ENCODE measurements at regions not wholly inside any gene's neighbourhood (a gene's known extent, or its start where the extent isn't known, plus 50 kb on each side); places are given as distances from the start of the nearest gene placed in this dataset.
"Not testable (repeated sequence)": the region's sequence is repeated elsewhere in the genome, so short reads cannot be mapped to it uniquely, and the experiment has no call there.

DNA sequence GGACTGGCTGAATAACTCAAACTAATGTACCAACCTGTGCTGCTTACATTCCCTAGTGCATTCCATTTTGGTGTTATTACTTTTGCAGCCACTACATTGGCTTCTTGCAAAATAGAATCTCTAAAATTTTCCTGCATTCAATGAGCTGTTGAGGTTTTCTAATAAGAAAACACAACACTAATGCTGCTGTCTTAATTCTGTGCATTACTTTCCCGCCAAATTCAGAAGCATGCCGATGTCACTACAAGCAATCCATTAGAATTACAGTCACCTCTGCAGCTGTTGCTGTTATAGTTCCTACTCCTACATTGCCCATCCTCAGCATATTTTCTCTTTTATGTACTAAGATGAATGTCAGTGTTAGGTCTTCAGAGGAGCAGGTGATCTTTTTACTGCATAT, 359.5 kb downstream of the HACE1 start:
- no peak for DNase-seq (ENCODE audit: low spot score)

DNA sequence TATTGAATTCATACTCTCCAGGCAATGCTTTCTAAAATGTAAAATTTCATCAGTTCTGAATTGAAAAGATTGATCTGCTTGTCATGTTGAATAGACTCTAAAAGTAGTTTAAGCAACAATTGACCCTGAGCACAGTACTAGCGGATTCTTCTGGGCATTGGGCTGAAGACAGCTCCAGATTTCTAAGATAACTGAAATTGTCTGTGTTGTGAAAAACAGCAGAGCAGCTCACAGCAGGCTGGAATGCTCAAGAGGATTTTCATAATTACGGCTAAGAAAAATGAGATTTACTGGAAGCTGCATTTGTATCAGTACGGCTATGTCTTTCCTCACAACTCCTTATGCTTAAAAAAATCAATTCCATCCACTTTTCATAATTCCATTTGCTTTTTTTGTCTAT, 373.7 kb downstream of the HACE1 start:
- no peak for DNase-seq (ENCODE audit: low spot score)

DNA sequence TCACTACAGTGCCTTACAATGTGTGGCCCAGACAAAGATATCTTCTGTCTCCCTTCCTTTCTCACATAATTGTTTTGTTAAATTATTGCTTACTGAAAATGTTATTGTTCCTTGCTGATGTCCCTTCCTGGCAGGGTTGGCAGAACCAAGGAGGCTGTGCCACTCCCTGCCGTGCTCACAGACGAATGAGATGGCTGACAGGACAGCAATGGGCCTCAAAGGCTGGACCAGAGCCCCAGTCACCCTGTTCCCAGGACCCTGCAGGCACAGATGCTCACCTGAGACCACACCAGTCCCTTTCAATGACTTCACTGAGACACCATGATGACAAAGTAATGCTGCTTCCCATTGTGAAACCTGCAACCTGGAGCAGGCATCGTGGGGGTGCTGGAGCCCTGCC, 375.1 kb downstream of the HACE1 start:
- DNase-seq (ENCODE audit: low spot score), result no peak

DNA sequence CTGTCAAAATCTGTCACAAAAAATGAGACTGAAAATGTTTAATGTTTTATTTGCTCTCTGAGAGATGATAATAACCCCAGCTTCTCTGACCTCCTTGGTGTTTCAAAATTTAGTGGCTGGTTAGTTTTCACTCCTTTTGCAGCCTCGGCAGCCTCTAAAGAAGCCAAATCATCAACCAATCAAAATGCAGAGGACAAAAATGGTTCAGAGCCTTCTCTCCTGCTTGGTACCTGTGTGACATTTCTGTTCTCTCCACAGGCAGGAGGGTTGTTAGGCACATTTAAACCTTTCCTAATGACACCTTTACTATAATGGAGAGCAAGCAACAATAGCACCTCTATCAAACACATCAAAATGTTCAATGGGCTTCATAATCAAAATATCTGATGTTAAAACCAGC, 375.5 kb downstream of the HACE1 start:
- DNase-seq (ENCODE audit: low spot score), result no peak

DNA sequence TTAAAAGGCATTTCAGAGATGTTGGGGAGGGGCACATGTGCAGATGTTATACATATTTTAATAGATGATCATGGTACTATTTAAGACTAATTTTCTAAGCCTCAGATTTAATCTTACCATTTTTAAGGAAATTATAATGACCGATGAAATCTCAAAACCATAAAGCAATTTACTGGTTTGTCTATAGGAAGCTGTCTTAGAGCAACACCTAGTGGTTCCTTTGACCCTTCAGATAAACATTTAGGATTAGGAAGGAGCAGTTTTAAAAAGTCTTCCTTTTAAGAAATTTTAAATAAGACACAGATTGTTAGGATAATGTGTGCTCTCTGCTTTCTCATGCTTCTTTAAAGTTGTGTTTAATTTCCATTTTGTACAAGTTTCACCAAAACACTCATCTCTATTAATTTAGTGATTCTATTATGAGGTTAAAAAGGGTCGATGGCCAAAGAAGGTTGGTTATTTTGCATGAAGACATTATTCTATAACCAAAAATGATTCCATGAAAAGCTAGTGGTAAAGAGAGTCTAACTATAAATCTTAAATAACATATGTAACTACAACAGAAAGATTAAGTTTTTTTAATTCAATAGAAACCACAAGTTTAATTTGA, 376.4 kb downstream of the HACE1 start:
- DNase-seq (ENCODE audit: low spot score), result no peak

DNA sequence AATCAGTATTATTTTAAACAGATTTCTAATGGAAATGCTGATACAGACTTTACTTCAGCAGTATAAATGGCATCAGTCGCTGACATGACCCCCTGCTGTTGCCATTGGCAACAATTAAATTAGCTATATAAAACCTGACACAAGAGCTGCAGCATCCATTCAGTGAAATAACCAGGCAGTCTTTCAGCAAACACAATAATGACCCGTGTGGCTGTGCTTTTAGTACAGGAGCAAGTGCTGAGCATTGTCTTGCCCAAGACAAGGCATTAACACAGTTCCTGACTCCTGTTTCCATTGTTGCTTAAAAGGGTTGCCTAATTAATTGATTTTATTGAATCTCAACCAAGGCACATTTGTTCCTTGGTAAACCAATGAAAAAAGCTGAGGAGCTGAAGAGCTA, 382.1 kb downstream of the HACE1 start:
- no peak for DNase-seq (ENCODE audit: low spot score)

DNA sequence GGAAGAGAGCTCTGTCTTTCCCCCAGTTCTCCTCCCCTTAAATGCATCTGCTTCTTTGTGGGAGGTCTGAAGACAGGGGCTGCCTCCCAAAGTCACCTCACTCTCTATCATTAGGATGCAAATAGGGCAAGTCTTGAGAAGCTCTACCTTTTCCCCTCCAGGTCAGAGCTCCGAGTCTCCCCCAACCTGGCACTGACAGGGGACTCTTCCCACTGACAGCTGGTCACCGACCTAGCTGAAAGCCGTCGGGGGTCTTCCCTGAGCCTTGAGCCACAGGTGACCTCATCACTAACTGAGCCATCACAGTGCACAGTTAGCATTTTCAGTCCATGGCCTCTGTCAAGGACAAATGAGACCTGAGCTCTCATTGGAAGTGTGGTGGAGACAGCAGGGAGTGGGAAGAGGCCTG, 386.7 kb downstream of the HACE1 start:
- no peak for DNase-seq (ENCODE audit: low spot score)

DNA sequence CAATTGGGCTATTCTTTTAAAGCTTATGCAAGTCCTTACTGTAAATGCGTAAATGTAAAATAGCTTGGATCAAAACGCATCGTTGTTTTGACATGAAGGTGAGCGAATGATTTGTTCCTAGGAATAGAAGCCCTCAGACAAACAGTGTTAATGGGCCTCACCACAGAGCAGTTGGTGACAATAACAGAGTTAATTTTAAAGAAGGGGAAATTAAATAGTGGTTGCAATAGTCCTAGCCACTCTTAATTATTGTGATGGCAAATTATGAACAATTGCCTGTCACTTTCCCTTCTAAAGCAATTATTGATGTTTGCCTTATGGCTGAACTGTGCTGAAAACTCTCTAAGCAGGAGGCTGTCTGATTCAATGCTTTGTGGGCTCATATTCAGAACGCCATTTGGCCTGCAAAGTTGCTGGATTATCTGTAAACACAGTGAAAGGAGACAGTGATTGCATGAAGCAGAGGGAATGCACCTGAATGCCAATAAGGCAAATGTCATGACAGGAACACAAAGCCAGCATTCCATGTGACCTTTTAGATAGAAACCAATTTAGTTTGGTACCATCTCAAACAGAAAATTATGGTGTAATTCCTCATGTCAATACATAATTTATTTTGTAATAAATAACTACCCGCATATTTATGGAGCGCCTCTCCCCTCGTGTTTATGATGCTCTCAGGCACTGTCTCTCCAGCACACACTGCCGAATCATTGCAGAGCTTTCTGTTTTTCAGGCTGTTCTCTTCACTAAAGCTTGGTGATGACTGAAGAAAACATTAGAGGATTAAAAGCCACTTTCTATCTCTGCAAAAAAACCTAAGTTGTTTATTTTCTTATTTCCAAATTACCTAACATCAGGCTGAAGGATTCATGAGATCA, 387.5 kb downstream of the HACE1 start:
- DNase-seq (ENCODE audit: low spot score), result no peak

DNA sequence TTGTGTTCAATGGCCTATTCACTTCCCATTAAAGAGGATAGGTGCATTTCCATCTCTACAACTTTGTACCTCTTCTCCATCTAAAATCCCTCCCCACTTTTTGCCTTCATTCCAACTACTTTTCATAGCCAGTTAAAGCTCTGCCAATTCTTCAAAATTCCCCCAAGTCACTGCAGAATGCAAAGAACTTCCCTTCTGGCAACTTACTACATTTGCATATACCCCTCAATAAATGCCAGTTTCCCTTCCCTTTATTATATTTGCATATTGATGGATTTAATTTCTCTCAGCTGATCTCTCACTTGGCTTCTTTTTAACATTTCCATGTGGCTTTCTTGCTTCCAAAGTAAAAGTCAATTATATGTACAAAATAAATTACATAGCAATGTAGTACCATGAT, 393.4 kb downstream of the HACE1 start:
- DNase-seq (ENCODE audit: low spot score), result no peak

DNA sequence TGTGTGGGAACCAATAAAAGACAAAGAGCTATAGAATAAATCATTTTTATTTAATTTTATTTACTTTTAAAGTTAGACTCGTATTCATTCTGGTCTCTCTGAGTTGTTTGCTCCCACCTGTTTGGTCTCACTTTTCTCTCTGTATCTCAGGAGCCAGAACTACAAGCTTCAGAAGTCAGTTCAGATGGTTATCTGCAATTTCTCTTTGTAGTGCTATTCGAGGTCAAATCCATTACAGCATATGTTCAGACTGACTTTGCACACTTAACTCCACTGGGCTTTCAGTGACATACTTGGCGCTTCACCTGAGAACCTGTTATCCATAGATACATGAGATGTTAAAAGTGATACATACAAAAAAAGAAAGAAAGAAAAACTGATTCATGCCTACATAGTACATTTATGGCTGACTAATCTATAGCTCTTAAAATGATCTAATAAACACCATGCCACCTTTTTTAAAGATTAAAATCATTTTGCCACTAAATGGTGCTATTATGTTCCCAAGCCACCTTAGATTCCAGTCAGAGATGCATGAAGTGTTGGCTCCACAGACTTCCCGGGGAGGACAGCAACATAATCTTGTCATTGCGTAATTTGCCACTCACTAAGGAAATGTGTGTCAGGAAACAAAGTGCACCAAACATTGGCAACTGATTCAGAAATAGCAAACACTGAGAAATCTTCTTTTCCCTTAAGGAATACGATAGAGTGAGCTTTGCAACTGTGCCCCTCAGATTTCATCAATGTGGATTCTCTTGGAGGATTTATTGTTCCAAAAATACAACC, 396.7 kb downstream of the HACE1 start:
- DNase-seq (ENCODE audit: low spot score), result no peak

DNA sequence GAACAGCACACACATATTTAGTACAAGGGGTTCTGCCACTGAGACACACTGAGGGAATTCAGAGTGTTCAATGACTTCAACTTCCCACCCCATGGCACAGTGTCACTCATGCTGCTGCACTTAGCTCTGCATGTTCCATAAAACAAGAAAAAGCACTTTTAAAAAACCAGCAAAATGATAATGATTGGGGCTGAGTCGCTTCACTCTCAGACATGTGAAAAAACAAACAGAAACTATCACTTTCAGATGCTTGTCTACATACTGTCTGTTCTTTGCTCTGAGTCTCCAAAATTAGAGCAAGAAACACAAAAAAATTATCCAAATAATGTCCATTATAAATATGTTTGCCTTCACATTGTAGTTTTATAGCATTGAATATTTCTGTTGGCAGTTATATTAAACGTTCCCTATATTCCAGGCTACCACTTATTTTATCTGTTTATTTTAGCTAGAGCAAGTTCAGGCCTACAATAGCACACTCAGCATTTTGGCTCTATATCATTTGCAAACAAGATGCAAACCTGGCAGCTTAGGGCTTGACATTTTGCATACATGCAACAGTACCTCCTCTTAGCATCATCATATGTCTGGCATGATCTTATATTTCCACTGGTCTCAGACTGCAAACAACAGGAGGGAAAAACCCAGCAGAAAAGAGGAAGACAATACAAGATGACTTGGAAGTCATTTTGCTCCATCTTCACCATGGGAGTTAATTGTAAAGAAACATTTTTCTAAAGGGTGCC, 398.8 kb downstream of the HACE1 start:
- DNase-seq (ENCODE audit: low spot score), result no peak

DNA sequence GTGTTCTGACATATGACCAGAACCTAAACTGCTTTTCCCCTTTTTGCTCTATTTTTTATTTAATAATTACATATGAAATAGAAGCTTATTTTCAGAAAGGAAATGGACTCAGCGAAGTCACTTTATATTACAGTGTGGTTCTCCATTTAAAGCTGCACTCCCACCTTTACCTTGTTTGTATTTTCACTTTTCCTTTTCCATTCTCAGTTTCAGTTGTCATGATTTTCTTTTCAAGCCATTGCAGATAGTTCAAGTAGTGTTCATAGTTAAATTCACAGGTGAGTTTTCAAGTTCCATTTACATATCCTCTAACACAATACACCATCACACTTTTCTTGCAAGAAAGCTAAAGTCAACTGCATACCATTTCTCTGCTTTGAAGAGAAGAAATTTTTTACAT, 400.2 kb downstream of the HACE1 start:
- no peak for DNase-seq (ENCODE audit: low spot score)

DNA sequence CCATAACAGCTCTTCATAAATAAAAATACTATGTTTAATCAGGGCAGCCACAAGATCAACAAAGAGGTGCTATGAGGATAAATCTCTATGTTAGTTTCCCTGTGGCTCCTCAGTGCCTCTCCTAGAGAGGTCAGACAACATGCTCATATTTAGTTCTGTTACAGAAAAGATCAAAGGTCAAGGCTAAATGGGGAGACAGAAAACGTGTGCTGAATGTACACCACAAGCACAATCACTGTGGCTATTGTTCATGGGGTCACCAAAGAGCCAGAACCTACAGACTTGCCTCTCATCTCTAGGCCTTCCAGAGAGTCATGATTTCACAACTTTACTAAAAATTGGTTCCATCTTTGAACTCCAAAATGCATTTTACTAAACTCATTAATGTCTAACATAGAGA, 409.8 kb downstream of the HACE1 start:
- no peak for DNase-seq (ENCODE audit: low spot score)

DNA sequence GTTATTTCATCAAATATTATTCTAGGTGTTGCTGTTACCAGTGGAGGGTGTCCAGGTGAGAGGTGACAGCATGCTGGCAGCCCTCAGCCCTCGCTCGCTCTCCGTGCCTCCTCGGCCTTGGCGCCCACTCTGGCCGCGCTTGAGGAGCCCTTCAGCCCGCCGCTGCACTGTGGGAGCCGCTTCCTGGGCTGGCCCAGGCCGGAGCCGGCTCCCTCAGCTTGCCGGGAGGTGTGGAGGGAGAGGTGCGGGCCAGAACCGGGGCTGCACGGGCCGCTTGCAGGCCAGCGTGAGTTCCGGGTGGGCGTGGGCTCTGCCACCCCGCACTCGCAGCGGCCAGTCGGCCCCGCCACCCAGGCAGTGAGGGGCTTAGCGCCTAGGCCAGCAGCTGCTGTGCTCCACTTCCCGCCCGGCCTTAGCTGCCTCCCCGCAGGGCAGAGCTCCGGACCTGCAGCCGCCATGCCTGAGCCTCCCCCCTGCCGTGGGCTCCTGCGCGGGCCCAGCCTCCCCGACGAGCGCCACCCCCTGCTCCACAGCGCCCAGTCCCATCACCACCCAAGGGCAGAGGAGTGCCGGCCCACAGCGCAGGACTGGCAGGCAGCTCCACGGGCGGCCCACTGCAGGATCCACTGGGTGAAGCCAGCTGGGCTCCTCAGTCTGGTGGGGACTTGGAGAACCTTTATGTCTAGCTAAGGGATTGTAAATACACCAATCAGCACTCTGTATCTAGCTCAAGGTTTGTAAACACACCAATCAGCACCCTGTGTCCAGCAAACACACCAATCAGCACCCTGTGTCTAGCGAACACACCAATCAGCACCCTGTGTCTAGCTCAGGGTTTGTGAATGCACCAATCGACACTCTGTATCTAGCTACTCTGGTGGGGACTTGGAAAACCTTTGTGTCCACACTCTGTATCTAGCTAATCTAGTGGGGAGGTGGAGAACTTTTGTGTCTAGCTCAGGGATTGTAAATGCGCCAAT, 413.3 kb downstream of the HACE1 start:
- DNase-seq (ENCODE audit: low spot score), result not testable (repeated sequence)

DNA sequence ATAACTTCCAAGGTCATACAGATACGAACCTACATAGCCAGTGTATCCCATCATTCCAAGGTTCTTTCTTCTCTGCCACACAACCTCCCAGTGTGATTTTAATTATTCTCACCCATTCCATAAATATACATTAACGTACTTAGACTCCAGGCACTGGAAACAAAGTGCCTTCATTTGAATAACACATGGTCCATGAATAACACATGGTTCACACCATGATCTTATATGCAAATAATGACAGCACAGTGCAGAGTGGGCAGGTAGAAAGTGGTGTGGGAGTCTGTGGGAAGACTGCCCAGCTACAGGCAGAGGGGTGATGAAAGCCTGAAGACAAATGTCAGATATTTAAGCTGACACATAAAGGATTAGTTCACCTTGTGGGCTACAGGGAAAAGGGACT, 425.2 kb downstream of the HACE1 start:
- no peak for DNase-seq (ENCODE audit: low spot score)

DNA sequence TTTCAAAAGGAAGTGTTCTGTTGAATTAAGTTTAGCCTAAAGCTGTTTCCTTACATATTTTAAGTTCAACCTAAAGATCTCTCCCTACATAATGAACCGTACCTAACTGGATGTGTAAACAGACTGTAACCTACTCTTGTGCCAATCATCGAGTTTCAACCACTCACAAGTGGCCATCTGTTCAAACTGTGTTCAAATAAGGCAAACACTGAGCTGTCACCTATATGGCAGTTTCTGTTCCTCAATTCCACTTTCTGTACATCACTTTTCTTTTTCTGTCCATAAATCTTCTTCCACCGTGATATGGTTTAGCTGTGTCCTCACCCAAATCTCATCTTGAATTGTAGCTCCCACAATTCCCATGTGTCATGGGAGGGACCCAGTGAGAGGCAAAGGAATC, 428.6 kb downstream of the HACE1 start:
- no peak for DNase-seq (ENCODE audit: low spot score)

DNA sequence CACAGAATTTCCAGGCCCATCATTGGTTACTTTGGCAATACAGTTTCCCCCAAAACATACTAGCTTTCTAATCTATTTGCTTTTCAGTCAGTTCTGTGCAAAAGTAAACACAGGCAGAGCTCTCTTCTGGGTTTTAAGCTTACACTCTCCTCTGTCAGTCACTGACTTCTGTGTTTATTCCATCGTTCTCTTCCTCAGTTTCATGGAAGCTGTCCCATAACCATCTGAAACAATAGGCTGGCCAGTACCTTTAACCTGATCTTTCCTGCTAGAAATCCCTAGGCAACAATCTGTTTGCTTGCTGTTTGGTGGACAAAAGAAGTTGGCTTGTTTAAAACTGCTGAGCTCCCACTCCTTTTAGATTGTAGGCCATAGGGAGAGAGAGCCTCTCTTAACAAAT, 431.5 kb downstream of the HACE1 start:
- no peak for DNase-seq (ENCODE audit: low spot score)

DNA sequence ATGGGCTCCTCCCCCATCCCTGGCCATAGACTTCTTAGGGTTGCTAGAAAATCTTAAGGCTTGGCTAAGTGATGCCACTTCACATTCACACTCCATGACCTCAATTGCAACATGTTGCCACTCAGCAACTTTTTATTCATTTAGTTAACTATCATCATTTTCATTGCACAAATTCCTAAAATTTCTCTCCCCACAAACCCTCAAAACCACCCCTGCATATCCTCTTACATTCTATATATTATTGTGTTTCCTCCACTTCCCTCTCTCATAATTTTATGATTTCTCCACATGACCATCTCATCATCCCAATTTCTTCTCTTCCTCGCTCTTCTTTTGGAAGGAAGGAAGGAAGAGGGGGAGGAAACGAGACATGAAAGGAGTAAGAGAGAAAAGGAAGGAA, 436.0 kb downstream of the HACE1 start:
- DNase-seq (ENCODE audit: low spot score), result no peak

DNA sequence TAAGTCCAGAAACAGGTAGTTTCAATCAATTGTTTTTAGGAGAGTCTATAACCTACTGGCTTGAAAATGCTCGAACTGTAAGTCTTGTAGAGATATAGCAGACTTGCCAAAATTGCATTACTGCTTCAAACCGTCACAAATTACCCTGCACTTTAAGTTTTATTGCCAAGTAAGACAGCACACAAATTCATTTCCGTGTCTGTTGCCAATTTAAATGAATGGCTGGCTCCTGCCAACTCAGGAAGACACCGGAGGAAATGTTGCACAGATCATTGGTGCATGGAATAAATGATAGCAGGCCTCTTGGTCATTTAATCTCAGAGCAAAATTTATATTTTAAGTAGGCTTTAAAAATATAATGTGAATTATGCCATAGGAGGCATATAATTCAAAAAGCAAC, 438.1 kb downstream of the HACE1 start:
- no peak for DNase-seq (ENCODE audit: low spot score)

DNA sequence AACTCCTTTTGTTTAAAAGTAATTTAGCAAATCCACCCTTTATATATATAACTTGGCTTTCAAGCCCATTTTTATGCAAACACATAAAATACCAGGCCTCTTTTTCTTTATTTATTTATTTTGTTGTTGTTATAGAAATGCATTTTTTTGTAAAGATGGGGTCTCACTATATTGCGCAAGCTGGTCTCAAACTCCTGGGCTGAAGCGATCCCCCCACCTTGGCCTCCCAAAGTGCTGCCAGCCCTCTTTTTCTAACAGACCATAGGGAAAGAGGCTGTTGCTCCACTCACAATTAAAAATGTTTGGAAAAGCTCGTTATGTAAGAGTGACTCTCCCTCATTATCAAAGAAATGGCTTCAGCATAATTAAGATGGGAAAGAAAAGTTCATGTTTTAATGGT, 440.9 kb downstream of the HACE1 start:
- no peak for DNase-seq (ENCODE audit: low spot score)

DNA sequence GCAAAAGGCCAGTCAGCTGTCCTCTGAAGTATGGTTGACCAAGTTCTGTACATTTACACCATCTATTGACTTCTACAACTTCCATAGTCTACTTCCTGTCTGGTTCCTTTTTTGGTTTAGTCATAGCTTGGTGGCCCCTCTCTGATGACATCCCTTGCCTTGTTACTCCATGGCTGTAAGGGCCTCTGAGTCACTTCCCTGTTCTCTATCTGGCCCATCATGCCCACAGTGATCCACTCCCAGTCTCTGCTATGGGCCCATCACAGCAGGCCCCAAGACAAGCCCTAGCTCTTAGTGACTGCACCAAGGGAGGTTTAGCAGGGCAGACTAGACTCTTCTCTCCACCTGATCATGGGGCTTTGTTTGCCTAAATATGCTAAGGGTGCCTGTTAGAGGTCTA, 441.6 kb downstream of the HACE1 start:
- no peak for DNase-seq (ENCODE audit: low spot score)

Data from CD4-positive, alpha-beta T cell treated with Interleukin-6 at 100 ng/mL for 8 hours (primary cell).